GM18517 (cell line): ENCODE measurements at regions not wholly inside any gene's neighbourhood (a gene's known extent, or its start where the extent isn't known, plus 50 kb on each side); places are given as distances from the start of the nearest gene placed in this dataset.
A peak's percentile ranks its signal among the peaks of the same experiment; 100 is the strongest.

Source experiments
- ATAC-seq: cut with Tn5 transposase; IDR thresholded peaks from one replicate; pipeline ENCODE4 v1.9.1; 2021; ENCODE audit warnings: mild to moderate bottlenecking, moderate library complexity; ENCODE audit not compliant: unreplicated experiment

DNA sequence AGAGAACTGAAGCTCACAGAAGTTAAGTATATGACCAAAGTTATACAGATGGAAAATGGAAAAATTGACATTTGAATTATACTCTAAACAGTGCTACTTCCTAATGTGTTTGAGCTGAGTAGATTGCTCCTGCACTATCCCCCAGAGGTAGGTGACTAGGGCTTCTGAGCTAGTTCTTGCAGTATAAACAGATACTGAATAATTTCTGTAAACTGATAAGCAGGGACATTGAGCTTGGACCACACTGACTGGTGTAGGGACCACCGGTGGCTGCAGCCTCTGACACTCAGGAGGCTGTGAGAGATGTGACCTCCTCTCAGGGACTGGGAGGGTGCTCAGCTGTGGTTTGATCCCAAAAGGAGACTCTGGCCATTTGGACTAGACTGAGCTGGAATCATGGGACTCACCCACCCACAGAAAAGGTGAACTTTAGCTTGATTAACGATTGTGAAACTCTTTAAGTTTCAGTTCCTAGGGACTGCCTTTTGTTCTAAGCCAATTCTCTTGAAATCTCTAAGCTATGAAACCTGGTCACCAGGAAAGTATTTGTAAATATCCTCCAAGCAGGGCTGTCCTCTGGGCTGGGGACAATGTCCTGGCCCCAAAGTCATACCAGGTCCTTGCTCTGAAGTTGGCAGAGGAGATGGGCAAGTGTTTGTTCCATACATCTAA, 291.5 kb downstream of the SEC61B start:
- ATAC-seq, result peak; percentile 69

GRCh38 chr9:99515093-99515492, 293.0 kb downstream of the SEC61B start:
- ATAC-seq, result peak; percentile 41

DNA sequence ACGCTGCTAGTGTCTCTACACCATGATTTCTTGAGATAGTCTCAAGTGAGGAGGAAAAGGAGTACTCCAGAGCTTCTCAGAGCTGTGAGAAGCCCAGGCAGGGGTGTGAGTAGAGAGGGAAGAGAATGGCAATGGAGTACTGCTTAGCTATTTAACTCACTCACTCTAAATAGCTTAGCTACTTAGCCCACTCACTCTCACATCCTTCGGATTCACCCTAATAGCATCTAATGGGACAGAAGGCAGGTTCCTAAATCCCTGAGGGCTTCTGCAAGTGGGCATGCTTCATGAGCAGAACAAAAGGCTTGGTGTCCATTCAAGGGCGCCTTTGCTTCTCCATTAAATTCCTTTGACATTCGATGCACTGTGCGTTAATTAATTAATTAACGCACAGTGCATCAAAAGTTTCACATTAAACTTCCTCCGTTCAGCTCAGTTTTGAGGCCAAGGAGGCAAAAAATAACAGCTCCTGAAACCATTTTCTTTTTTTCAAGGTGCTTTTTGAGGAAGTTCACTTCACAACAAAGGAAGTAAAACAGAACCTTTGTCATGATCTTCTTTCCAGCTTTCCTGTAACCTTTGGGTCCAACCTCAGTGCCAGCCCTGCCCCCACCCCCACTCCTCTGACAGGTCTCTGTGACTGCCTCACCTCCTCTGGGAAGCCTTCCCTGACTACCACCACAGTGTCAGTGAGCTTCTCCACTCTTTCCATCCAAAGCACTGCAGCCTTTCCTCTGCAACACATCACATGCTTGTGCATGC, 294.0 kb downstream of the SEC61B start:
- no peak for ATAC-seq

- ATAC-seq, result no peak
These were observed 294.6 kb downstream of the SEC61B start for GRCh38 chr9:99516657-99517049.

DNA sequence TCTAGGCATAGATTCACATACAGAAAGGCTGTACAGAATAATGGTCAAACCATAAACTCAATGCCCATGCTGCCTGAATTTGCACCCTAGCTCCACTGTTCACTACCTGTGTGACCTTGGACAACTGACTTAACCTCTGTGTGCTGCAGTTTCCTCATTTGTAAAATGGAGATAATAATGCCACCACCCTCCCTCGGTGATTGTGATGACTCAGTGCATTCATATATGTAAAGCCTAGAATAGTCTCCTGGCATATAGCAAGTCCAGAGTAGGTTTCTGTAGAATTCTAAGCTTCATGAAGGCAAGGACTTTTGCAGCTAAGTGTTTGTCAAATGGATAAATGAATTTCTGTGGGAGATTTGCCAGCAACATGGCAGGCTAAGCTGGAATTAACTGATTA, 297.8 kb upstream of the NR4A3 start:
- no peak for ATAC-seq

DNA sequence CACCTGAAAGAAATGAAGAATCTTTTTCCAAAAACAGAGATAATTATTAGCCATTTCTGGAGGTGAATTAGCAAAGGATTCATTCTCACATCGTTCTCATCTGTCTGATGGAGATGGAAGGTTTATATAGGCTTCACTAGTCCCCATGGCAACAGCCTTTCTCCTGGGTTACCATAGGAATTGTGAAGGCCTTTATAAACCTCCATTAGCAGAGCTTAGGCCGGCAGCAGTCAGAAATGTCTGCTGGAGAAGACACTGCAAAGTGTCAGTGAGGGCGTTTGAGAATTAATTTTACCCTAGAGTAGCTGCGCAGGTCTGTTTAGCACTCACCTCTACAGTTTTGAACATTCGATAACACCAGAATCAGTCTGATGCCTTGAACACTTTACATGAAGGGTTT, 290.4 kb upstream of the NR4A3 start:
- ATAC-seq, result no peak

DNA sequence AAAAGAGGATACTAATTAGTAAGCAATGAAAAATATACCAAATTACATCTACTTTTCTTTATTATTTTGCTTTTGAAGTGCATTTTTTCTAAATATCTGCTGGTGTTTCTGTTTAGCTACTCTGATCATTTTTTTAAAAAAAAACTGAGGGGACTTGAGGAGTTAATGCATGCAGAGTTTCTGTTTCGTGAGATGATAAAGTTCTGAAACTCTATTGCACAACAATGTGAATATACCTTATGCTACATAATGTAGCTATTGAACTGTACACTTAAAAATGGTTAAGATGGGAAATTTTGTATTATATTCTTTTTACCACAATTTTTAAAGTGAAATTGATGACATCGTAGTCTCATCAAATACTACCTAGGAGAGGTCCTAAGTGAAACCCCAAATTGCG, 288.3 kb upstream of the NR4A3 start:
- no peak for ATAC-seq

DNA sequence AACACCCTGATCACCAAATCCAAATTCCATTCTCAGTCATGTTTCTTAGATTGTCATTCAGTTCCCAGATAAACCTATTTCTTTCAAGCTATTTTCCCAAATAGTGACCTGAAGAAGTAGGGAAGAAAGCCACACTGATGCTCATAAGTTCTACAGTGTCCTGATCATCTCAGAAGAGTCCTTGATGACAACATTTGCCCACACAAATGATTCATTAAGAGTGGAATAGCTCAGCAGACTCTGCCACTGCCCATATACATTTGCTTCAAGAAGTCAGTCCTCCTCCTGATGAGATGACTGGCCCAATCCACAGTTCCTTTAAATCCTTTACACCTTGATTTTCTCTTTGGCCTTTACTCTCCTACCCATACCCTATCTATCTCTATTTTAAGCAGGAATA, 283.7 kb upstream of the NR4A3 start:
- no peak for ATAC-seq

DNA sequence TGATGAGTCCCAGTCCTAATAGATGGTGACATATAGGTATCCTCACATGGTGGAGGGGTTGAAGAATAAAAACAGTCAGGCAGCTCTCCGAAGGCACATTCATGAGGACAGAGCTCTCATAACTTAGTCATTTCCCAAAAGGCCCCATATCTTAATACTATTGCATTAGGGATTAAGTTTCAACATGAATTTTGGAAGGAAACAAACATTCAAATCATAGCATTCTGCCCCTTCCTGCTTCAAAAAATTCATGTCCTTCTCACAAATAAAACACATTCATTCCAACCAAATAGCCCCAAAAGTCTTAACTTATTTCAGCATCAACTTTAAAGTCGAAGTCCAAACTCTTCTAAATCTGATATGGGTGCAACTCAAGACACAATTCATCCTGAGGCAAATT, 277.2 kb upstream of the NR4A3 start:
- no peak for ATAC-seq

DNA sequence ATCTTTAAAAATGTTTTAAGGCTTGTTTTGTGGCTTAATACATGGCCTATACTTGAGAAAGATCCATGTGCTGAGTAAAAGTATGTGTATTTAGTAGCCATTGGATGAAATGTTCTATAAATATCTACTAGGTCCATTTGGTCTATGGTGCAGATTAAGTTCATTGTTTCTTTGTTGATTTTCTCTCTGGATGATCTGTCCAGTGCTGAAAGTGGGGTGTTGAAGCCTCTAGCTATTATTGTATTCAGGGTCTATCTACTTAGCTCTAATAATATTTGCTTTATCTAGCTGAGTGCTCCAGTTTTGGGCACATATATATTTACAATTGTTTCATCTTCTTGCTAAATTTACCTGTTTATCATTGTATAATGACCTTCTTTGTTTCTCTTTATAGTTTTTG, 272.2 kb upstream of the NR4A3 start:
- ATAC-seq, result no peak

DNA sequence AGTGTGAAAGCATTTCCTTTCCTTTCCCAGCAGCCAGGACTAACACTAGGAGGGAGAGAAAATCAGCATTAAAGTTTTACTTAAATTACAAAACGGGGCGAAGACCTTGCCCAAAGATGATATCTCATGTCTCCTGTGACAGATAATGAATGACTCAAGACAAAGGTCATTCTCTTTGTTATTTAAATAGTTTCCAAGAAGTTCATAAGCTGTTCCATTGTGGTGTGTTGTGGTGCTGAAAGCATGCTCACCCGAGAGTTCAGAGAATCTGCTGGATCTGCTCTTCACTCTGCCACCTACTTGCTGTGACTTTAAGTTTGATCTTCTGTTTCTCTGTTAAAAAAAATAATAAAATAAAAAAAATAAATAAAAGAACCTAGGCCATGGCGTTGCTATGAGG, 265.9 kb upstream of the NR4A3 start:
- no peak for ATAC-seq

- ATAC-seq, result no peak
These were observed 264.7 kb upstream of the NR4A3 start for GRCh38 chr9:99556998-99557397.

GRCh38 chr9:99557816-99558215, 263.9 kb upstream of the NR4A3 start:
- ATAC-seq, result no peak

DNA sequence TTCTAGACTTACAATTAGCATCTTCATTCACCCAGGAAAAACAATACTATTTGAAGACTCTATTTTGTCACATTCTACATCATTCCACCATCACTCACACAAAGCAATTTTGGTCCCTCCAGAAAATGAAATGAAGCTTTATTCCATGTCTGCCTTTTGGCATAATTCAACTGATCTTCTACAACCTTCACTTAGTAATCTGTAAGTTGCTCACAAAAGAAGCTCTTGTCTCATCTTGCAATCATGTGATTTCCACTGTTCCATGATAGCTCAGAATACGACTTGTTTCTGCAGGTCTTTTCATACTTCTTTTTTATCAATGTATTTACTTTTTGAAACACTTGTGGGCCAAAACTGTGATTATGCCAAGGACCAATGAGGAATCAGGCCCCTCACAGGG, 261.9 kb upstream of the NR4A3 start:
- ATAC-seq, result no peak

DNA sequence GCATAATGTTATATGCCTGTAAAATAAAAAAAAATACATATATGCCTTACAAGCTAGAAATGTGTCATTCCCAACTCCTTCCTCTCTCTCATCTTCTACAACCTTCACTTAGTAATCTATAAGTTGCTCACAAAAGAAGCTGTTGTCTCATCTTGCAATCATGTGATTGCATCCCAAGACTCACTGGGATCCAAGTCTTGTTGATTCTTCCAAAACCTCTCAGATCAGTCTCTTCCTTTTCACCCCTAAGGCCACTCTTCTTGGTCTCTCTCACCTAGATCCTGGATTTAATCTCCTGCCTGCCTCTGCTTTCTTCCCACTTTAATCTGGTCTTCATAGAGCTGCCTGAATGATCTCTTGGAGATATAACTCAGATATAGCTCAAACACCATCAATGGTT, 261.1 kb upstream of the NR4A3 start:
- no peak for ATAC-seq

GRCh38 chr9:99561509-99561917, 260.2 kb upstream of the NR4A3 start:
- no peak for ATAC-seq

- ATAC-seq, result no peak
These were observed 259.6 kb upstream of the NR4A3 start for GRCh38 chr9:99561961-99562565.

- ATAC-seq, result no peak
These were observed 258.3 kb upstream of the NR4A3 start for GRCh38 chr9:99563364-99563763.

GRCh38 chr9:99565203-99565602, 256.5 kb upstream of the NR4A3 start:
- ATAC-seq, result no peak

DNA sequence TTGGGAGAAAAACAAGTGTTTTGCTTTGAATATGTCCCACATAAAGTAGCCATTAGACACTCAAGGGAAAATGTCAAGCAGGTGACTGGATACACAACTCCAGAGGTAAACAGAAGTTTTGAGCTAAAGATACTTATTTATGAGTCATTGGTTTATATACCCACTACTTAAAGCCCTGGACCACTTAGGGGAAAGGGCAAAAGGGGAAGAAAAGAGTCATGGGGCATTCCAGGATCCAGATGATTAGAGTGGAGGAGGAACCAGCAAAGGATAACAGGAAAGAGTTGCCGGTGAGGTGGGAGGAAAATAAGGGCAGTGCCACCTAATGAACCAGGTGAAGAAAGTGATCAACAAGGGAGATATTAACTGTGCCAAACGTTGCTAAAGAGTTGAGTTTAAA, 254.2 kb upstream of the NR4A3 start:
- ATAC-seq, result no peak

GRCh38 chr9:99569840-99570239, 251.8 kb upstream of the NR4A3 start:
- no peak for ATAC-seq

DNA sequence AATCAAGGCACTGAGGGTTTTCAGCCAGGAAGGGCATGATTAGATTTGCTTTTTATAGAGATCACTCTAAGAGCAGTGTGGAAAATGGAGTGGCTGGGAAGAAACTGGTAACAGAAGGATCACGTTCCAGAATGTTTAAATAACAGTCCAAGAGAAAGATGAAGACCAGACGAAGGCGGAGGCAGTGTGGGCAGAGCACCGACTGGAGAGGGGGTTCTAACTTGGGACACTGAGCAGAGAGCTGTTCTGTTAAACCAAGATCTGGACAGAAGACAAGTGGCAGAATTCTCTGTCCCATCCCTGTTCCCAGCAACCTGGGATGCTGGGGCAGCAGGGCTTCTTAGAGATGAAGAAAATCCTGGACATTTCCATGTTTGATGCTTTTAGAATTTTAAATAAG, 249.1 kb upstream of the NR4A3 start:
- no peak for ATAC-seq
